GM19438 (cell line): ENCODE measurements at regions not wholly inside any gene's neighbourhood (a gene's known extent, or its start where the extent isn't known, plus 50 kb on each side); places are given as distances from the start of the nearest gene placed in this dataset.
"Not testable (repeated sequence)": the region's sequence is repeated elsewhere in the genome, so short reads cannot be mapped to it uniquely, and the experiment has no call there.

ENCODE experiments used
- ATAC-seq: cut with Tn5 transposase; IDR thresholded peaks from one replicate; pipeline ENCODE4 v1.9.1; 2021; ENCODE audit warnings: low read depth; ENCODE audit not compliant: unreplicated experiment

DNA sequence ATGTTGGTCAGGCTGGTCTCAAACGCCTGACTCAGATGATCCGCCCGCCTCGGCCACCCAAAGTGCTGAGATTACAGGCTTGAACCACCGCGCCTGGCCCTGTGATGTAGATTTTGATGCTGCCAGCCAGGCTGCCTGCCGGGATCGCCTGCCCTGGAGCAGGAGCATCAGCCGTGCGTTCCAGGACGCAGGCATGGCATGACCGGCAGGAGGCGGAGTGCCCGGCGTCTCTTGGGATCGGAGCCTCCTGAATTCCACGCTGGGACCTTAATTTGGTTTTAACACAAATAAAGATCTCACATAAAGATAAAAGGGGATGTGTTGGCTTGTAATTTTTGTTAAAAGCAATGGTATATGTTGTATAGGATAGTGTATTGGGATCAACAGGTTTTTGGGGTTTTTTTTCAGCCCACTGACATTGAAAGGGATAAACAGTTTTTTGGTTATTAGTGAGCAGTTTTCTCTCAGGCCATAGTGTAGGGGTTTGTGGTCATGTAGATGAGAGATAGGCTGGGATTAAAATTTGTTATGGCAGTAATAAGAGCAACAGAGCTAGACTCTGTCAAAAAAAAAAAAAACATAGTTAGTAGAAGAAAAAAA is 1406.4 kb downstream of the UQCRFS1 start:
- ATAC-seq: no peak

DNA sequence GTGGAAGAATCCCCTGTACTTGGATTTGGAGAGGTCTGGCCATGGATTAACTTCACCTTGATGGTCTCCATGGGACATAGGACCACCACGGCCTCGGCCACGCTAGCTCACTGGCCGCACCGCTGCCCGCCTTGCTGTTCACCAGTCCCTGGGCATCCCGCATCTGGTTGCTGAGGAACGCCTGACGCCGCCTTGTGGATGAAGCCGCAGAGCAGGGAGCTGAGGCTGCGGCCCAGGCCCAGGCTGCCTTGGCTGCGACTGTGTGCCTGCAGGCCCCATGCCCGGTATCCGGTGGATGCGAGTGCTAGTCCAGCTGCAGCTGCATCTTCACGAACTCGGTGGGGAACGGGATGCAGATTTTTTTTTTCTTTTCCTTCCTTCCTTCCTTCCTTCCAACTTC is 1407.1 kb downstream of the UQCRFS1 start:
- no peak for ATAC-seq

DNA sequence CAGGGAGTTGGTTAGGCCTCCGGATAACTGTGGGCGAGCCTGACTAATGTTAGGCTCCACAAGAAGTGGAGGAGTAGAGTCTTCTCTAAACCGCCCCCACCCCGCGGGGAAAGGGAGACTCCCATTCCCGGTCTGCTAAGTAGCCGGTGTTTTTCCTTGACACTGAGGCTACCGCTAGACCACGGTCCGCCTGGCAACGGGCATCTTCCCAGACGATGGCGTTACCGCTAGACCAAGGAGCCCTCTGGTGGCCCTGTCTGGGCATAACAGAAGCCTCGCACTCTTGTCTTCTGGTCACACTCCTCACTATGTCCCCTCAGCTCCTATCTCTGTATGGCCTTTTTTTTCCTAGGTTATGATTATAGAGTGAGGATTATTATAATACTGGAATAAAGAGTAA is 1410.7 kb downstream of the UQCRFS1 start:
- ATAC-seq: not testable (repeated sequence)

DNA sequence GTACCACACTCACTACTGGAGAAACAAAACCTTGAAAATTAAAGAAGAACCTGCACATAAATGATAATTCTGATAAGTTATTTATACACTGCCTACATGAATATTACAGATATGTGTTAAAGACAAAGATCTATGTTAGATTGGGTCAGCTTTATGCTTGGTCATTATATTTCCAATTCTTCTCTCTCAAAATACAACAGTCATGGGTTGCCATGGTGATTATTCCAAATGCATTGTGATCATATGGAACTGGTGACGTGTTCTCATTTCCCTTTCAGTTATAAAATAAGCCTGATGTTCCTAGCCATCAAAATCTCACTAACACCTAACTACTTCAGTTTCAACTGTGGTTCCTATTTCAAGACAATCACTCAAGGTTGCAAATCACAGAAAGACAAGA is 1416.4 kb downstream of the UQCRFS1 start:
- ATAC-seq: no peak

DNA sequence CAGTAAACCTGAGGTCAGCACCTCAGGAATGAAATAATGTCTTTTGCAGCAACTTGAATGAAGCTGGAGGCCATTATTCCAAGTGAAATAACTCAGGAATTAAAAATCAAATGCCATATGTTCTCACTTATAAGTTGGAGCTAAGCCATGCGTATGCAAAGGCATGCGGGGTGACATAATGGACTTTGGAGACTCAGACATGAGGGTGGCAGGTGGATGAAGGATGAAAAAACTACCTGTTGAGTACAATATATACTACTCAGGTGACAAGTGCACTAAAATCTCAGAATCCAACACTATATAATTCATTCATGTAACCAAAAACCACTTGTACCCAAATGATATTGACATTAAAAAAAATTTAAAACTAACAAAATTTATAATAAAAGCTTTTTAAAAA is 1416.9 kb downstream of the UQCRFS1 start:
- ATAC-seq: no peak

DNA sequence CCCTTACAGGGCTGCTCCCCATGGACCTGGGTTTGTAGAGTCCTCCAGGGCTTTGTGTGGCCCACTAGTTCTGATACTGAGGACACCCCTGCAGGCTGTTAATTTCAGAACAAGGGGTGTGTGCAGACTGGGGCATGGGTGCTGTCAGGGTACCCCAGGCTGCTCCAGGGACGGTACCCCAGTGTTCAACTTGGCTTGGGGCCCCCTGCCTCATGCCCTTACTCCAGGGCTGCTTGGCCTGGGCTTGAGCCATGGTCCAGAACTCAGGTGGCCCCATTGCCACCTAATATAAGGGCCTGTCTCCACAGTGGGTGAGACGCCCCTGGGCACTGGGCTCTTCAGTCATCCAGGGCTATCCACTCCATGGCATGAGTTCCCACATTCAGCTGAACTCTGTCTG is 1417.6 kb downstream of the UQCRFS1 start:
- ATAC-seq: no peak

DNA sequence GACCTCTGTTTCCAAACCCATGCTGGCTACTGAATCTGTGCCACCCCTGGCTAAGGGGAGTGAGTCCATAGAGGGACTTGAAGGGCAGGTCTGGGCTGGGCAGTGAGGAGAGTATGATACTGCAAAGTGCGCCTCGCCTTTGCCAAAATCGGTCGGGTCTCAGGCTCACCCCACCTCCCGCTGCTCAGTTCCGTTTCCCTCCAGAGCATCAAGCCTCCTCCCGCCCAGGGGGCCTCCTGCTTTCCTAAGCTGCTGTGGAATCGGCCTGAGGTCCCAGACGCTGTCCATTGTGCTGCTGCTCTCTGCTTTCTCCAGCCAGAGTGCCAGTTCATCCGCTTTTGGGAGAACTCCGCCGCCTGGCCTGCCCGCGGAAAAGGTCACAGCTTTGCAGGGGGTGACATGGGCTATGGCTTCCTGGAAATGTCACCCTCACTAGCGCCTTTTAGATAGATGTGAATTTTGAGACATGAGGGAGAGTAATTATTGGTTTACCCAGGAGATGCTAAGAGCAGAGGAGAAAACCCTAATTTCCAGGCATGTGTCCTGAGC is 1418.4 kb downstream of the UQCRFS1 start:
- peak; percentile 6 for ATAC-seq

DNA sequence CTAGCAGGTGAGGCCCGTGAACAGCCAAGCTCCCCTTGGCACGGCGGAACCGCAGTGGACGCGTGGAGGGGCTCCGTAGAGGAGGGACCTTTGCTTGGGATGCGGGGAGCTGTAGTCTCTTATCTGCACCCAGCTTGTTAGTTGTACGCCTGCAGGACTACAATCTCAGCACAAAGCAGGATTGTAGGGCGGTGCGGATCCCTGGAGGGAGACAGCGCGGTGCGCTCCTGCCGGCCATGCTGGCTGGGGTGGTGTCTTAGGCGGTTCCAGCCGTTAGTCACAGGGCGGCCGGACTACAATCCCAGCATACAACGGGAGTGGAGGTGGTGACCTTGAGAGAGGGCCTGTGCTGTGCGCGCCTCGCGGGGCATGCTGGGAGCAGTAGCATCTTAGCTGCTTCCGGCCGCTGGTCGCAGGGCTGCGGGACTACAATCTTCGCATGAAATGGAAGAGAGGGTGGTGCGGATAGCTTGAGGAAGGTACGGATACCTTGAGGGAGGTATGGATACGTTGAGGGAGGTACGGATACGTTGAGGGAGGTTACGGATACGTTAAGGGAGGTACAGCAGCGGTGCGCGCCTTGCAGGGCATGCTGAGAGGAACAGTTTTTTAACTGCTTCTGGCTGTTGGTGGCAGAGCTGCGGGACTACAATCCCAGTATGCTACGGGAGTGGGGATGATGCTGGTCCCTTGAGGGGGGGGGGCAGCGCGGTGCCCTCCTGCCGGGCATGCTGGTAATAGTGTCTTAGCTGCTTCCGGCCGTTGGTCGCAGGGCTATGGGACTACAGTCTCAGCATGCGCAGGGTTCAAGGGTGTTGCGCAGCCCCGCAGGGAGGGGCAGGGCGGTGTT is 1419.1 kb downstream of the UQCRFS1 start:
- peak; percentile 87 for ATAC-seq

DNA sequence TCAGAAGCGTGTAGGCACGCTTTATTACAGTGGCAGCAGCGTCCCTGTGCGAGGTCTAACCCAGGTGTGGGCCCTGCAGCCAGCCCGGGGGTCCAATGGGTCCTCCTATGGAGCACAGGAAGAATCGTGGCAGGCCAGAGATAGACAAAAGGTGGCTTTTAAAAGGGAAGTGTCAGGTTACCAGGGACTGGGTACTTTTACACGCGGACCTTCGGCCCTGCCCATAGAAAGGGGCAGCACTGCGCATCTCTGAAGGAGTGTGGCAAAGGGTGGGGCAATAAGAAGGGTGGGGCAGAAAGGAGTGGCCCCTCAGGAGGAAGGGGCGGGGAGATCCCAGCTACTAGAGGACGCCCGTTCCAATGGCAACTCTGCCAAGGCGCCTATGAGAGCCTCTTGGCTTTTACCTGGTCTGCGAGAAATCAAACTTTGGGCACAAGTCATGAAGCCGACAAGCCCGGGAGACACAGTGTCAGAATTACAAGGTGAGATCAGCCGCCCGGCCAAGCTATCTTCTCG is 1419.8 kb downstream of the UQCRFS1 start:
- peak; percentile 65 for ATAC-seq

DNA sequence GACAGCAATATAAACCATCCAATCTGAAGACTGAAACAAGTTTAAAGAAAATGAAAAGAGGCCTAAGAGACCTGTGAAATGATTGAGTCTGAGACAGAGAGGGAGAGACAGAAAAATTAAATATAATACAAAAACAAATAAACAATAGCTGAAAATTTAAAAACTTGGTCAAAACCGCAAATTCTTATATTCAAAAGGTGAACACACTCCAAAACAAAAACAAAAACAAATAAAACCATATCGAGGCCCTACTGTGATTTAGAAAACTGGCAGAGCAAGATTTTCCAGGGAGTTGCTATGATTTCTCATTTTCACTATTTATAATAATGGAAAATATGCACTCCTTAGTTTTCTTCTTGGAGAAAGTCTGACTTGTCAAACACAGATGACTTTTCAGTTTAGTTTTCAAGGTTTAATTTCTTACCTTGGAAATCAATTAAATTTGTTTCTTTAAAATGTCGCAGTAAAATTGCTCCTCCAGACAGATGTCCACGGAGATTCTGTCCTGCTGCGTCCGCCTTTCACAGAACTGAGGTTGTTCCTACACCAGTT is 1420.3 kb downstream of the UQCRFS1 start:
- no peak for ATAC-seq

DNA sequence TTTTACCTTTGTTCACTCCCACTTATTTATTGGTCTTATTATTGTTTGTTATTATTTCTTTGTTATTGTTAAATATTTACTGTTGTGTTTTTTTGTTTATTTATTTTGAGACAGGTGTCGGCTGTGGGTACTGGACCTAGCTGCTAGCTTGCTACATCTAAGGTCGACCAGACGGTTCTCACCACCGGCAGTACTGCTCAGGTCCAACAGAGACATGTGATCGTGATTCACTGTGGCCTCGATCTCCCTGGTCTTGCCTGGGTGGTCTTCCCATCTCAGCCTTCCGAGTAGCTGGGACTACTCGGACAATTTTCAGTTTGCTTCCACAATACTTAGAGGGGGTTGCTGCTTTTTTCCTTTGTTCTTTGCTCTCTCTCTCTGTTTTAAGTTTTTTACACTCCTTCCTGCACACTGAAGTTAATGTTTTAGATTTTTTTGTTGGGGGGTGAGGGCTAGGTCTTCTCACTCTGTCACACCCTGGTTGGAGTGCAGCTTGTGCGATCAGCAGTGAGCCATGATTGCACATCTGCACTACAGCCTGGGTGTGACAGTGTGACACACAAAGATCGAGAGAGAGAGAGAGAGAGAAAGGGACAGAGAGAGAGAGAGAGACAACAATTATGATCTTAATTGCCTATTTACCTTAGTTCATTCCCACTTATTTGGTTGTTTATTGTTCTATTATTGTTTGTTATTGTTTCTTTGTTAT is 1432.4 kb downstream of the UQCRFS1 start:
- no peak for ATAC-seq

DNA sequence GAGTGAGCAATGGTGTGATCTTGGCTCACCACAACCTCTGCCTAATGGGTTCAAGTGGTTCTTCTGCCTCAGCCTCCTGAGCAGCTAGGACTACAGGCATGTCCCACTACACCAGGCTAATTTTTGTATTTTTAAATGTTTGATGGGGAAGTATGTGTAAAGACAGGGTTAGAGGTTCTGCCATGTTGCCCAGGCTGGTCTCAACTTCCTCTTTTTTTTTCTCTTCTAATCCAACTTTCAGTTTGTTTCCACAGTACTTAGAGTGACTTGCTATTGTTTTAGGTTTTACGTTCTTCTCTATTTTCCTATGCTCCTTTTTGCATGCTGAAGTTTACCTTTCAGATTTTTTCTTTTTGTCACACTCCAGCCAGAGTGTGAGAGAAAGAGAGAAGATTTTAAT is 1433.0 kb downstream of the UQCRFS1 start:
- no peak for ATAC-seq

DNA sequence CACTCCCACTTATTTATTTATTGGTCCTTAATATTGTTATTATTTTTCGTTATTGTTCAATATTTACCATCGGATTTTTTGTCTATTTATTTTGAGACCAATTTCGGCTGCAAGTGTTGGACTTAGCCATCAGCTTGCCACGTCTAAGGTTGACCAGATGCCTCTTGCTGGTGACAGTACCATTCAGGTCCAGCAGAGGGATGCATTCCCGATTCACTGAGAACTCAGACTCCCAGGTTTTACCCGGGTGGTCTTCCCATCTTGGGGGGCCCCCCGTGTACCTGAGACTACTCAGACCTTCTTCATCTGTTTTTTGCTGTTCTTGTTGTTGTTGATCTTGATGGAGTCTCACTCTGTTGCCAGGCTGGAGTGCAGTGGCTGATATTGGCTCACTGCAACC is 1435.2 kb downstream of the UQCRFS1 start:
- ATAC-seq: no peak

DNA sequence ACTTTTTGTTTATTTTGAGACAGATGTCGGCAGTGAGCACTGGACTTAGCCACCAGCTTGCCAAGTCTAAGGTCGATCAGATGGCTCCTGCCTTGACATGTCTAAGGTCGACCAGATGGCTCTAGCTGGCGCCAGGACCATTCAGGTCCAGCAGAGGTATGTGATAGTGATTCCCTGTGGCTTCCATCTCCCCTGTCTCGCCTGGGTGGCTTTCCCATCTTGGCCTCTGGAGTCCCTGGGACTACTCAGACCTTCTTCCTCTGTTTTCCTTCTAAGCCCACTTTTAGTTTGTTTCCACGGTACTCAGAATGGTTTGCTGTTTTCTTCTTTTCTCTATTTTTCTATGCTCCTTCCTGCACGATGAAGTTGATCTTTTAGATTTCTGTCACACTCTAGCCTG is 1435.7 kb downstream of the UQCRFS1 start:
- ATAC-seq: no peak

DNA sequence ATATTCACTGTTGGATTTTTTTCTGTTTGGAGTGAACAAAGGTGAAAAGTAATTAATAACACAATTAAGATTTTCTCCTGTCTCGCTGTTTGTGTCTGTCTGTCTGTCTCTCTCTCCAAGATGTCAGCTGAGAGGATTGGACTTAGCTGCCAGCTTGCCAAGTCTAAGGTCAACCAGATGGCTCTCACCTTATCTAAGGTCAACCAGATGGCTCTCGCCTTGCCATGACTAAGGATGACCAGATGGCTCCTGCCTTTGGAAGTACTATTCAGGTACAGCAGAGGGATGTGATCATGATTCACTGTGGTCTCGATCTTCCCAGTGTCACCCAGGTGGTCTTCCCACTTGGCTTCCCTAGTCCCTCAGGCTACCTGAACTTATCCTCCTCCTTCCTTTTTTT is 1436.4 kb downstream of the UQCRFS1 start:
- ATAC-seq: no peak

DNA sequence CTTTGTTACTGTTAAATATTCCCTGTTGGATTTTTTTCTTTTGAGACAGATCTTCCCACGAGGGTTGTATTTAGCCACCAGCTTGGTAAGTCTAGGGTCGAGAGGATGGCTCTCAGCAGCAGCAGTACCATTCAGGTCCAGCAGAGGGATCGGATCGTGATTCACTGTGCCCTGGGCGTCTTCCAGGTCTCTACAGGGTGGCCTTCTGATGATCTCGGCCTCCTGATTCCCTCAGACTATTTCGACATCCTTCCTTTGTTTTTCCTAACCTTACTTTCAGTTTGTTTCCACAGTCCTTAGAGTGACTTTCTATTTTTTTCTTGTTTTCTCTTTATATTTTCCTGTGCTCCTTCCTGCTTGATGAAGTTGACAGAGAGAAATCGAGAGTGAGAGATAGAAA is 1436.9 kb downstream of the UQCRFS1 start:
- no peak for ATAC-seq

DNA sequence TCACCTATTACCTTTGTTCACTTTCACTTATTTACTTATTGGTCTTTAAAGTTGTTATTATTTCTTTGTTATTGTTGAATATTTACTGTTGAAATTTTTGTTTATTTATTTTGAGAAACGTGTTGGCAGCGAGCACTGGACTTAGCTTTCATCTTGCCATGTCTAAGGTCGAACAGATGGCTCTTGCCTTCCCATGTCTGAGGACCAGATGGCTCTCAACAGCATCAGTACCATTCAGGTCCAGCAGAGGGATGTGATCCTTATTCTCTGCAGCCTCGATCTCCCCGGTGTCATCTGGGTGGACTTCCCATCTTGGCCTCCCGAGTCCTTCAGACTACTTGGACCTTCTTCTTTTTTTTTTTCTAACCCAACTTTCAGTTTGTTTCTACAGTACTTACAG is 1437.6 kb downstream of the UQCRFS1 start:
- no peak for ATAC-seq

DNA sequence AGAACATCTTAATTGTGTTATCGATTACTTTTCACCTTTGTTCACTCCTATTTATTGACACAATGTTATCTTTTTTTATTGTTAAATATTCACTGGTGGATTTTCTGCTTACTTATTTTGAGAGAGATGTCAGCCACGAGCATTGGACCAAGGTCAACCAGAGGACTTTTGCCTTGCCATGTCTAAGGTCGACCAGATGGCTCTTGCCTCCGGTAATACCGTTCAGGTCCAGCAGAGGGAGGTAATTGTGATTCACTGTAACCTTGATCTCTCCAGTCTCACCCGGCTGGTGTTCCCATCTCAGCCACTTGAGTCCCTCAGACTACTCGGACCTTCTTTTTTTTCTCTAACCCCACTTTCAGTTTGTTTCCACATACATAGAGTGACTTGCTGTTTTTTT is 1438.1 kb downstream of the UQCRFS1 start:
- ATAC-seq: no peak

DNA sequence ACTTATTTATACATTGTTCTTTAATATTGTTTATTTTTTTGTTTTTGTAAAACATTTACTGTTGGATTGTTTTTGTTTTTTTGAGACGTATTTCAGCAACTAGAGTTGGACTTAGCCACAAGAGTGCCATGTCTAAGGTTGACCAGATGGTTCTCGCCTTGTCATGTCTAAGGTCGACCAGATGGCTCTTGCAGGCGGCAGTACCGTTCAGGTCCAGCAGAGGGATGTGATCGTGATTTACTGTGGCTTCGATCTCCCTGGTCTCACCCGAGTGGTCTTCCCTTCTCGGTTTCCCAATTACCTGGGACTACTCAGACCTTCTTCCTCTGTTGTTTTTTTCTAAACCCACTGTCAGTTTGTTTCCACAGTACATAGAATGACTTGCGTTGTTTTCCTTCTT is 1438.6 kb downstream of the UQCRFS1 start:
- no peak for ATAC-seq

DNA sequence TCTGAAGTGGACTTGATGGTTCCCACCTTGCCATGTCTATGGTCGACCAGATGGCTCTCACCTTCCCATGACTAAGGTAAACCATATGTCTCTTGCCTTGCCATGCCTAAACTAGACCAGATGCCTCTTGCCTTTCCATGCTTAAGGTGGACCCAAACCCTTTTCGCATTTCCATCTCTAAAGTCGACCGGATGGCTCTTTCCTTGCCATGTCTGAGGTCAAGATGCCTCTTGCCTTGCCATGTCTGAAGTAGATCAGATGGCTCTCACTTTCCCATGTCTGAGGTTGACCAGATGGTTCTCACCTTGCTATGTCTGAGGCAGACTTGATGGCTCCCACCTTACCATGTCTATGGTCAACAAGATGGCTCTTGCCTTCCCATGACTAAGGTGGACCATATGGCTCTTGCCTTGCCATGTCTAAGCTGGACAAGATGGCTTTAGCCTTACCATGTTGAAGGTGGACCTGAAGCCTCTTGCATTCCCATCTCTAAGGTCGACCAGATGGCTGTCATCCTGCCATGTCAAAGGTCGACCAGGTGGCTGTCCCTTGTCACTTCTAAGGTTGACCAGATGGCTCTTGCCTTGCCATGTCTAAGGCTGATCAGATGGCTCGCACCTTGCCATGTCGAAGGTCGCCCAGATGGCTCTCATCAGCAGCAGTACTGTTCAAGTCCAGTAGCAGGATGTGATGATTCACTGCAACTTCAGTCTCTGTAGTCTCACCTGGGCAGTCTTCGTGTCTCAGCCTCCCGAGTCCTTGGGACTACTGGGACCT is 1439.4 kb downstream of the UQCRFS1 start:
- ATAC-seq: no peak
